ENCODE measurements at regions not wholly inside any gene's neighbourhood (a gene's known extent, or its start where the extent isn't known, plus 50 kb on each side); places are given as distances from the start of the nearest gene placed in this dataset.
"Not testable (repeated sequence)": the region's sequence is repeated elsewhere in the genome, so short reads cannot be mapped to it uniquely, and the experiment has no call there.

DNA sequence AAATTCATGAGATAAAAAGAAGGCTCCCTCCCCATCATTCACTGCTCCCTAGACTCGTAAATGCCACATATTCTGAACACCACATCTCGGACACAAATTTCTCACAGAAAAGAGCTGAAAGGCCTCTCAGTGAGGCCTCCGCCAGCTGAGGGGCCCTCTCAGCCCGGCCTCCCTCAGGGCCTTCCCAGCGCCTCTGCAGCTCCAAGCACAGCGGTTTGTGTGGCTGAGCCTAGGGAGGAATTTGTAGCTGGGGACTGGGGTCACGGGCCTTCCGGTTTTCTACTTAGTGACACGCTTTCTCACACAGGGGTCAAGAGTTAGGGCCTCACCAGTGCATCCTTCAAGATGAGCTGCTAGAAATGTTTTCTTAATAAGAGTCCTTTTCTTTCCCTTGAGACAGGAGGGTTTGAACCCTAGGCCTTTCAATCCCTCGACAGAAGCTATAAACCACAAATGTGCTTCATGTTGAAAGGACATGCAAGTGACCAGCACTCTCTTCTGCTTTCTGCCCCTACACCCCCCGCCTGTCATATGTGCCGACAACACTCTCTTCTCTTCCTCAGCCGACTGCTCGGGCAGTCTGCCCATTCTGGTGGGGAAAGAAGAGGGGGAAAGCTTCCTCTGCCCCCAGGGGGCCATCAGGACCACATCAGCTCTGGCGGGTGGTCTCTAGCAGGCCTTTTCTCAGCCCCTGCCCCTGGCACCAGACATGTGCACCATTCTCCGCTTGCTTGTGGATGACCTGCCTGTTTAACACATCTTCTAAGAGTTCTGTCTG is 104.9 kb downstream of the CHIC2 start:
- DNase-seq: no peak

DNA sequence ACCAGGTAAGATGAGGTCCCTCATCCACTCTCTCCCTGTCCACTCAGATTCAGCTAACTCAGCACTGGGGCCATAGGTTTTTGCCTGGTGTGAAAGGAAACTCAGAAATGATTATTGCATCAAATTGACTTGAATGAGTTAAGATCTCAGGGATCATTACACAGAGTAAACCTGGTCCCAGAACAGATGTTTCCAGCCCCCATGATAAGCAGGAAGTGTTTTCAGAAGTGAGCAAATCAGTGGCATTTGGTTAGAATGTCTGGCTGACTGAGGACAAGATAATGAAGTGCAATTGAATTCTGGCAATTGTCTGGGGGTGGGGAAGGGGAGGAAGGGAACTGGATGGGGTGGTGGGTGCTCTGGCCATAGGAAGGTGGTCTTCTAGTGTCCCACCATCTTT is 108.0 kb downstream of the CHIC2 start:
- no peak for DNase-seq

DNA sequence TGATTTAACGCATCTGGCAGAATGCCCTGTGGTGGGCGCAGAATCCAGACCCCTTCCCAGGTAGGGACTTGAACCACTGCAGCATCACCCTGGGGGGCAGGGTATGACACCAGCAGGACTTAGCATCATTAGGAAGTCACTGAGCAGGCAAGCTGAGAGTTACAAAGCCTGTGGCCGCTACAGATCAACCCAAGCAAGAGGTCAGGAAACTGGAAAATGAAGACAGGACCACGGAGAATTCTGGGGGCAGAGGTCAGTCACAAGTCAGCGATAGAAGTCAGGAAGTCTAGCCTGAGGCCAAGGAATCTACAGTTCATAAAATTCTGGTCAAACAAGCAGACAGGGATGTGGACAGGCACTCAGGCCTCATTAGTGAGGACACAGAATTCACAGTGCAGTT is 108.4 kb downstream of the CHIC2 start:
- DNase-seq: no peak

DNA sequence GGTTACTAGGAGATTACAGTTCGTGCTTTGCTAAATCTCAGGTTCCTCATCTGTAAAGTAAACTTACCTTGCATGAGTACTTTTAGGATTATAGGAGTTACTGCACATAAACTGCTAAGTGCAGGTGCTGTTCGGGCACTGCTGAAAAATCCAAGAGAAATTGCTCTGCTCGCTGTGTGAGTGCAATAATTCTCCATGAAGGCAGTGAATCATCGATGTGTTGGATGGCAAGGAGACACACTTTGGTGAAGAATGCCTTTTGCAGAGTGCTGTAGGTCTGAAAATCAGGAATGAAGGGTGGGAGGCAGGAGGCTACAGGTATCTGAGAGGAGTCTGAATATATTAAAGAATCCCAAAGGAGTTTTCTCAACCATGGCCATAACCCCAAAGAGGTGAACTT is 113.0 kb downstream of the CHIC2 start:
- no peak for DNase-seq

DNA sequence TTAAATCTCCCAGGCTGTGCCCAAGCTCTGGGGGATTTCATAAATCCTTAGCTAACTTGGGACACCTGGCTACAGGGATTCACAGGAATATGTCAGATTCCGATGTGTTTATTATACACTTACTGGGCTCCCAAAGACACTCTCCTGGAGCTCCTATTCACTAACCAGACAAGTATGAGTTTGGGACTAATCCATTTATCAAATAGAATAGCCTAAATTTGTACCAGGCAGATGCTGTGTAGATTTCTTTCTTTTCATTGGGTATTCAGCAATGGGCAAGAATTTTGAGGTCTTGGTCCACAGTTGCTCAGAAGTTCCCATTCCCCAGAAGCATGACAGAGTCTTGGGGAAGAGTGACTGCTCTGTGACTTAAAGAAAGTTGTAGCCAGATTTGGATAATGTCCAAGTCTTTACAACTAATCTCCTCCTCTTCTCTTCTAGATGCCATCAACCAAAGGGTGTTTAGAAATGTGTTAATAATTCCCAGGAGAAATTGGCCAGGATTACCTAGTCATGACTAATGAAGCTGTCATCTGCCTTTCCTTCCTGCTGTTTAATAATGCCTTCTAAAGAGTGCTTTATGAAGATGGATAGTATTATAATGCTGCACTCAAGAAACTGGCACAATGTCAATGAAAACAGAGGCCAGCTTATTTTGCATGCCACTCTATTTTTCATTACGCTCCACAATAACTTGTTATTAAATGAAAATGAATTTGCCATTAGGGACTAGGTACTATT is 120.9 kb downstream of the CHIC2 start:
- no peak for DNase-seq

DNA sequence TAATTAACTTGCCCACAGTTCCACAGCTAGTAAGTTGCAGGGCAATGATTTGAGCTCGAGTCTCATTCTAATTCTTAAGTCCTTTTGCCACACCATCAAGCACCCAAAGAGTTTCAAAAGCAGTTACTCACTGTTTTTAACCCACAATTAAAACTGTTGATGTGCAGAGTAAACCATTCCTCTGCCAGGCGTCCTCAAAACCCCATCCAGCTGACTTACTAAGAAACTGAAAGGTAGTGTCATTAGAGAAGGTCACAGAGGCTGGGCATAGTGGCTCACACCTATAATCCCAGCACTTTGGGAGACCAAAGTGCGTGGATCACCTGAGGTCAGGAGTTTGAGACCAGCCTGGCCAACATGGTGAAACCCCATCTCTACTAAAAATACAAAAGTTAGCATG is 121.7 kb downstream of the CHIC2 start:
- DNase-seq: no peak

DNA sequence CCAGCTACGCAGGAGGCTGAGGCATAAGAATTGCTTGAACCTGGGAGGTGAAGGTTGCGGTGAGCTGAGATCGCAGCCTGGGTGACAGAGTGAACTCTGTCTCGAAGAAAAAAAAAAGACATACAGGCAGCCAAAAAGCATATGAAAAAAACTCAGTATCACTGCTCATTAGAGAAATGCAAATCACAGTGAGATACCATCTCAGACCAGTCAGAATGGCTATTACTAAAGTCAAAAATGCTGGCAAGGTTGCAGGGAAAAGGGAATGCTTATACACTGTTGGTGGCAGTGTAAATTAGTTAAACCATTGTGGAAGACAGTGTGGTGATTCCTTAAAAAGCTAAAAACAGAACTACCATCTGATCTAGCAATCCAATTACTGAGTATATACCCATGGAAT is 123.1 kb downstream of the CHIC2 start:
- DNase-seq: no peak

DNA sequence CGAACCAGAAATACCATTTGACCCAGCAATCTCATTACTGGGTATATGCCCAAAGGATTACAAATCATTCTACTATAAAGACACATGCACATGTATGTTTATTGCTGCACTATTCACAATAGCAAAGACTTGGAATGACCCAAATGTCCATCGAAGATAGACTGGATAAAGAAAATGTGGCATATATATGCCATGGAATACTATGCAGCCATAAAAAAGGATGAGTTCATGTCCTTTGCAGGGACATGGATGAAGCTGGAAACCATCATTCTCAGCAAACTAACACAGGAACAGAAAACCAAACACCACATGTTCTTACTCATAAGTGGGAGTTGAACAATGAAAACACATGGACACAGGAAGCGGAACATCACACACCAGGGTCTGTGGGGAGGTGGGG is 124.5 kb downstream of the CHIC2 start:
- not testable (repeated sequence) for DNase-seq

DNA sequence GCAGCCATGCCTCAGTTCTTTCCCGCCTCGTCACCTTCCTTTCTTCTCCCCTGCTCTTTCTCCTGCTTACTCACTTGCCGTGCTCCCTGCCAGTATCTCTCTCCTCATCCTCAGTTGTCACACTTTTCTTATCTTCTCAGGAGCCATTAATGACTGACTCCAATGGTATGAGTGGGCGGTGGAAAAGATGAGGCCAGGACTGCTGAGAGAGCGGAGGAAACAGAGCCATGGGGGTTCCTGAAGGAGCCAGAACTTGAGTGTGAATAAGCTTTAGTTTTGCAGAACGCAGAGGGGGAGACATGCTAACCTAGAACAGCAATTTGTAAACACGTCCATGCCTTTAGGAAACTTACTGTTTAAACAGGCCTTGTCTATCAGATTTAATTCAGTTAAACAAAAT is 126.5 kb downstream of the CHIC2 start:
- no peak for DNase-seq

DNA sequence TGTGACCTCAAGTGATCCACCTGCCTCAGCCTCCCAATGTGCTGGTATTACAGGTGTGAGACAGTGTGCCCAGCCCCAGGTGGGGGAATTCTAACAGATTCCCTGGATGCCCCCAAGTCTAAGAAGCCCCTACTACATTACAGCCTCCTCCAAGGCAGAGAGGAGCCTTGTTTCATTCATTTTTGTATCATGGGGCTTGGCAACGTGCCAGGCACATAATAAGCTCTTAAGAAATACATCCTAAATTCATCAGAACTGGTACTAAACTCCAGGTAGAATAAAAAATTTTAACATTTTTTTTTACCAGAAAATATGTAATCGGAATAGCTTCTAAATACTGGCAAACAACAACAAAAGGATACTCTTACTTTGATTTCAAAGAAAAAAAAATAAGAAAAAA is 127.1 kb downstream of the CHIC2 start:
- no peak for DNase-seq

DNA sequence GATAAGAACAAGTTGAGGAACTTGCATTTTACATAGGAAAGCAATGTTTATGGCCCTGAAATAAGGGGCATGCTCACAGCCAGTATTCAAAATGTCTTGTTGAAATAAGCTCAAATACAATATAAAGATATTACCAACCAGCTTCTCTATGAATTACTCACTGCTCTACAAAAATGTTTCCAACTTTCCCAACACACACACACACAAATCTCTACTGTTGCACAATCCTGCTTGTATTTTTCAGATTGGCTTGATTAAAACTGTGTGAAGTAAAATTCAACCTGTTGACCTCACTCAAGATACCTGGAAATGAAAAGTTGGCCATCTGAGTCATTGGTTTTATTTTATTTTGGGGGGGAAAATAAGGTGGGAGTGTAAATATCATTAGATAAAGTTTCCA is 128.6 kb downstream of the CHIC2 start:
- DNase-seq: no peak

DNA sequence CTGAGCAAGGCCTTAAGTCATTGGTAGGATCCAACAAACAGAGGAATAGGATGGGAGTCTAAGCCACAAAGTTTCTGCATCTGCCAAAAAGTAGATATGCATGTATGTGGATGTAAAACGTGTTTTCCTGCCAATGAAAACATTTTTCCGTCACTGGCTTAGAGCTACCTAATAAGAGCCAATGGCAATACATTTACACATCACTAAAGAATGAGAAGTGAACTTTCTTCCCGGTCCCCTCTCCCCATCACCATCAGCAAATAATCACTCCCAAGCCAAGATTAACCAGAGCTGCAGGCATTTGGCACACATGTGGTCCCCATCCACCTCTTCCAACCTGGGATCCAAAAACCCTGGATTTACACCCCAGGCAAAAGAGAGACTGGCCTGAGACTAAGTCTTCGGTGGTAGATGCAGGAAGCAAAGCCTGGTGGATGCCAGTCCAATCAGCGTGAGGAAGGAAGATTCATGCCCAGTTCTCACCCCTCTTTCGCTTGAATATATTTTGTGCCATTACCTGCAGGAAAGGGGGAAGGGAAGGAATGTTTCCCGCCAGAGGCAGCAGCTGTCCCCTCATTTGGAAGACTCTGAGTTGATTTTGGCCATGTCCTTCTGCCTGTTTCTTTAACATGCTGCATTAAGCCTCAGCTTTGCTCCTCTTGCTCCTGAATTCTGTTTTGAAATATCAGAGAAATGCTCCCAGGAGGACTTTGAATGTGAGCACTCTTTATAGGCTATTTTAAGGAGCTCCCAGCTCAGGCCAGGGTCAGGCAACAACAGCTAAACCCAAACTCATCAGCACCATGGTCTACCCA is 131.4 kb downstream of the CHIC2 start:
- no peak for DNase-seq

DNA sequence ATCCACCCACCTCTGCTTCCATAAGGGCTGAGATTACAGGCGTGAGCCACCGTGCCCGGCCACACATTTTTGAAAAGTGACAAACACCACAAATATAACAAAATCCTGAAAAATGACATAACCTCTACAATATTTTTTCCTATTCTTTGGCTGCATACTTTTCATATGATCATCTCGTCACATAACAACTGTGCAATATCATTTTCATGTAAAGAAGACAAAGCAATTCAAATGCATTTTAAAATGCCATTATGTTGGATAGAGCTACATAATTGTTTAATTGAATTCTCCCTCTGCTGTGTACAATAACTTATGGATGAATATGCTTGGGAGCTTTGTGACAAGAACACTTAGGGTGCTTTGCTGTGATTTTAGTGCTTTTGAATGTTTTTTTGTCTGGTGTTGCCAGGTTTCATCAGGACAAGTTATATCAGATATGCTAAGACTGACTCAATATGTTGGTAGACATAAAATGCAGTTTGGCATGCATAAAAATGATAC is 132.9 kb downstream of the CHIC2 start:
- DNase-seq: no peak

DNA sequence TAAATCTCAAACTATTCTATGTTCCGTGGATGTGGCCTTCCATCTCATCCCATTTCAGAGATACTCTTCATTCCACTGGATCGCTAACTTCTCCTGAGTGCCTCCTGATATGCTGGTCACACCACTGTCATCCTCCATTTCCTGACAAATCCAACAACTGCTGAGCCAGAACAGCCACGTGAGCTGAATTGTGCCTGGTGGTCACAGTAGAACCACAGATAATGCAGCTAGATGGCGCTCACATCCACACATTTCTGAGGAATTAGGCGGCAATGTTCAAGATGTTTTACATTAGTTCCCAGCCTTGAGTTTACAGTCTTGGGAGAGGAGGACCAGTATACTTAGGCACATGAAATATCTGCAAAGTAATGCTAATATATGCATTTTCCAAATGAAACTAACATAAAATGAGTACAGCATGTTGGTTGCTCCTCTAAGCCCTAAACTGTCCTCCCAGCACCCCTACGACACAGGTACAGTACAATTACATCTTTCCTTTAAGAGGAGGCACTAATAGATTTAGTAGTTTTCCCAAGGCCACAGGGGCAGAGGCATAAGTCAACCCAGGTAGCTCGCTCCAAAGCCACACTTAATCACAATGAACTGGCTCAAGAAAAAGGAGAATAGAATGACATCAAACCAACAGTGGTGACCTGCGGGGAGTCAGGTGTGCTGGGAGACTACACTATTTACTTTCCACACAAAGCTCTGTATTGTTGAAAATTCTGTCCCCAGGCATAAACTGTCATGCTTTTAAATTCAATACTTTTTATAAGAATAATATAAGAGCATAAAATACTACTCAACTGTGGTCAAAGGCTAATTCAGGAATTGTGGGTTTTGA is 134.2 kb downstream of the CHIC2 start:
- peak; percentile 48 for DNase-seq

DNA sequence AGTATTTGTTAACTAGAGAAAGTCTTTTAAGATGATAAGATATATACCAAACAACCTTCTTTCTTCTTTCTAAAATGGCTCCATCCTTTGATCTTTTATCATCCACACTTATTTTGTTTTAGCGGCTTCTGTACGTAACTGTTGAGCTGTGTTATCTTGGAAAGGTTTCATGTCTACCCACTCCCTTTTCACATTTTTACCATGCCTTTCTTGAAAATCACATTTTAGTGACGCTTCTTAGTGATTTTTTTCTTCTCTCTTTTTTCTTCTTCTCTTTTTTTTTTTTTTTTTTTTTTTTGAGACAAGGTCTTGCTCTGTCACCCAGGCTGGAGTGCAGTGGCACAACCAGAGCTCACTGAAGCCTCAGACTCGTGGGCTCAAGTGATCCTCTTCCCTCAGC is 135.1 kb downstream of the CHIC2 start:
- DNase-seq: no peak

DNA sequence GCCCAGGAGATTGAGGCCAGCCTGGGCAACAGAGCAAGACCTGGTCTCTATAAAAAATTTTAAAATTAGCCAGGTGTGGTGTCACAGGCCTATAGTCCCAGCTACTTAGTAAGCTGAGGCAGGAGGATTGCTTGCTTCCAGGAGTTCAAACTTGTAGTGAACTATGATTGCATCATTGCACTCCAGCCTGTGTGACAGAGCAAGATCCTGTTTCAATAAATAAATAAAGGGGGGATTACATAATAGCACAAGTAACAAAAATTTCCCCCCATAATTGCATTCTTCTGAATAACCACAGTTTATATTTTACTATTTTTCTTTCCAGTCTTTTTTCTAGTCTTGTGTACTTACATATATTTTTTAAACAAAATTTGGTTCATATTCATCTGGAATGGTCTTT is 135.6 kb downstream of the CHIC2 start:
- DNase-seq: no peak

DNA sequence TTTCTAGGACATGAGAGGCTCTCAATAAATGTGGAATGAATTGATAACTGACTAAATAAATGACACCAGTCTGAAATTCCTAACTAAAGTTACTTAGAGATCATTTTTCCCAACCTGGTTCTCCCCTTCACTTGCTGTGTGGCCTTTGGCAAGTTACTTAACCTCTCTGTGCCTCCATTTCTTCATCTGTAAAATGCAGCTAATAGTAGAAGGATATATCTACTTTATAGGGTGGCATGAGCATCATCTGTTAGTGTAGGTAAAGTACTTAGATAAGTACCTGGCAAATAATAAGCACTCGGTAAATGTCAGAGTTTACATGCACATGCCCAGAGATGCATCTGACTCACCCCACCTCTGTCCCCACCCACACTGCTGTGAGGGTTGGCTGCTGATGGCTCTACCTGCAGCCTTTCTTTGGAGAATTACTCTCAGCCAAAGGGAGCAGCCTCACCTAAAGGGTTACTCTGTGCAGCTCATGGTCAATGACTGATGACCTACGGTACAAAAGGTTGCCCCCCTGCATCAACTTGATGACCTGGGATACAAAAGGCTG is 139.3 kb downstream of the CHIC2 start:
- DNase-seq: no peak

DNA sequence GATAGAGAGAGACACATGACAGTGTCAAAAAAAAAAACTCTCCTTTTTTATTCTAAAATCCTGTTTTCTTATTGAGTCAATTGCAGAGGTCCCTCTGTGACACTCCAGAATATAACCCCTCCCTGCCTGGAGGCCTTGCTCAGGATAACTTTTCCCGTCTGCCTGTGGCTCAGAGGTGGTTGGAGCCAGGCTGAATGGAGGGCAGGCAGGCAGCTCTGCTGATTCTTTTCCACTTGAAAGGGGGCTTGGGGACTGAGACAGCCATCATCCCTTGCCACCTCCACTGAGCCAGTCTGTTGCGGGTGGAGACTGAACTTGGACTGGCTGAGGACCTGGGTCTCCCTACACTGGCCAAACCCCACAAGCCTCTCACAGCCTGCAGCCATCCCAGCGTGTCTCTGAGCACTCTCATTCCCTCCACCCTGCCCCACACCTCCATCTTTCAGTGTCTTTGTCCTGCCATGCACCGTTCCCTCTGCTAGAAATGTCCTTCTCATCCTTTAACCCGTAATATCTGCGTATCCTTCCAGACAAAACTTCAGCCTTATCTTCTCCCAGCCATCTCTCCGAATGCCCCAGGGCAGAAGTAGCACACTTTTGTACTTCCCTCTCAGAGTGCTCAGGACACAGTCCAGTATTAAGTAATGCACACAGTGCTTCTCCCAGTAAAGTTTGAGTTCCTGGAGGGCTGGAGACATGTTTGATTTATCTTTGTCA is 139.9 kb downstream of the CHIC2 start:
- no peak for DNase-seq

DNA sequence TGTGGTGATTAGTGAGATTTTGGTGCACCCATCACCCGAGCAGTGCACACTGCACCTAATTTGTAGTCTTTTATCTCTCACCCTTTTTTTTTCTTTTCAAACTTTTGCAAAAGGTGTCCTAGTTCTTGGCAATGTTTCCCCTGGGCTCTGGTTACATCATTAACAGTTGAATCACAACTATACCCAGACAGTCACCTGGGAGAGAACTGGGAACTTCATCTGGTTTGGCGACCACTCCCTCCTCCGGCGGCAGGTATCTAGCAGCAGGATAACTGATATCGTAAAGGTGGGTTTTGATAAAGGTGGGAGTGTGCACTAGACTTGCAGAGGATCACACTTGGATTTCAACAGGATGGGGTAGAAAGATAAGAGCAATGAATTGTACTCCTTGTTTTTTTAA is 140.5 kb downstream of the CHIC2 start:
- DNase-seq: no peak

DNA sequence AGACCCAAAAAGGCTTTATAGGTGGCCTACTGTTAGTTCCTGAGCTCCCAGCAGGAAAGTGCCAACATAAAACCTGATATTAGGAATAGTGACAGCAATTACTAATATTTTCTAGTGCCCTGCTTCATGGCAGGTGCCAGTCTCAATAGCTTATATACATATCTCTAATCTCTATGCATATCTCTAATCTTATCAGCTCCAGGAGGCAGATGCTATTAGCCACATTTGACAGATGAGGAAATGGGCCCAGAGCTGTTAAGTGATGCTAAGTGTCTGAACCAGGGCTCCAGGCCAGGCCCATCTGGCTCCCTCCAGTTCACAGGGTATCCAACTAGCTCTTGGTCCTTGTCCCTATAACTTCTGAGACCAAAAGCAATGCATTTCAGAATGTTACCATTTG is 142.5 kb downstream of the CHIC2 start:
- DNase-seq: no peak

DNA sequence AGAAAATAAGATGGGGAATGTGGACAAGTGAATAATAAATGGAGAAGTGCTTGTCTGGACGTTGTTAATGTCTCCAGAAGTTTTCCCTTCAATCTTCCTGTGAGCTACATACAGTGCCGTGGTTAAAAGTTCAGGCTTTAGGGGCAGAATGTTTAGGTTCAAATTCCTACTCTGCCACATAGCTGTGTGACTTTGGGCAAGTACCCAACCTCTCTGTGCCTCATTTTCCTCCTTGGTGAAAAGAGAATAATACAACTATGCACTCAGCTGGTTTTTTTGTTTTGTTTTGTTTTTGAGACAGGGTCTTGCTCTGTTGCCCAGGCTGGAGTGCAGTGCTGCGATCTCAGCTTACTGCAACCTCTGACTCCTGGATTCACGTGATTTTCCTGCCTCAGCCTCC is 143.5 kb downstream of the CHIC2 start:
- DNase-seq: no peak

DNA sequence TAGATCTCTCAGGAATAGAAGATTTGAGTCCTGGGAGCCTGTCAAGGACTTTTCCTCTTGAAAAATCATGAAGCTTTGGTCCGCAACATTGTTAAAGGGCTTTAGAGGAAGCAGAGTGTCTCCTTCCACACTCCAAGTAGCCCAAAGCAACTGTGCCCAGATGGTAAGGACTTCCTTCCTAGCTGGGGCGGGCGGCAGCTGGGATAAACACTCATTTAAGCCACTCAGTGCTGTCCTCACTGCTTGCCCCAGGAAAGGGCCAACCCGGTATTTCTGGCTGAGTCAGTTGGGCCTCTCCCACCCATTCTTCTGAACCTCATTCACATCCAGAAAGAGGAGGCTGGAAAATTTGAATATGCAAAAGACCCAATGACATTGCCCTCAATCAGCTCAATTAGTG is 144.3 kb downstream of the CHIC2 start:
- DNase-seq: no peak

Measured in CD4-positive, alpha-beta T cell treated with Interleukin-4 for 4 hours (primary cell).